Spleen (tissue), 11 donors: ENCODE measurements at regions not wholly inside any gene's neighbourhood (a gene's known extent, or its start where the extent isn't known, plus 50 kb on each side); places are given as distances from the start of the nearest gene placed in this dataset.

Source experiments
- DNase-seq: peaks from one replicate; pipeline ENCODE4 v3.0.0-alpha.2; 2020
- H3K27ac ChIP-seq, 8 donors: fragments of 200-600 bp; sonication (generic) in 7 of 8; 1 replicate in 4 of 8; 2 replicates in 4 of 8; pipeline versions ENCODE4 v1.5.0 to v1.8.0; 2016 to 2021; ENCODE audit warnings: inconsistent platforms in 4 of 8, mild to moderate bottlenecking in 4 of 8, moderate library complexity in 1 of 8
- H3K27me3 ChIP-seq, 7 donors: fragments of 200-600 bp; sonication (generic) in 6 of 7; replicated peaks in 1 of 7; 1 replicate in 4 of 7; 2 replicates in 3 of 7; pipeline versions ENCODE4 v1.5.0 to v1.8.0; 2016 to 2021; ENCODE audit warnings: inconsistent platforms in 3 of 7, mild to moderate bottlenecking in 1 of 7
- H3K36me3 ChIP-seq, 6 donors: fragments of 200-600 bp; sonication (generic) in 5 of 6; 1 replicate in 4 of 6; 2 replicates in 2 of 6; pipeline versions ENCODE4 v1.5.0 to v1.8.0; 2016 to 2021; ENCODE audit warnings: inconsistent platforms in 2 of 6
- H3K4me1 ChIP-seq, 6 donors: fragments of 200-600 bp; sonication (generic) in 5 of 6; 1 replicate in 3 of 6; 2 replicates in 3 of 6; pipeline versions ENCODE4 v1.5.0 to v1.8.0; 2016 to 2021; ENCODE audit warnings: inconsistent platforms in 3 of 6
- H3K4me3 ChIP-seq, 8 donors: fragments of 200-600 bp; sonication (generic) in 7 of 8; 1 replicate in 4 of 8; 2 replicates in 4 of 8; pipeline versions ENCODE4 v1.5.0 to v1.8.0; 2016 to 2021; ENCODE audit warnings: inconsistent platforms in 4 of 8, mild to moderate bottlenecking in 4 of 8, moderate library complexity in 2 of 8
- H3K9me3 ChIP-seq, 8 donors: fragments of 200-600 bp; sonication (generic) in 7 of 8; 1 replicate in 4 of 8; 2 replicates in 4 of 8; pipeline versions ENCODE4 v1.5.0 to v1.8.0; 2016 to 2021; ENCODE audit warnings: inconsistent platforms in 4 of 8
- POLR2A ChIP-seq, 3 donors: fragments of 450-650 bp; IDR thresholded peaks; one replicate each; pipeline ENCODE4 v1.5.1; 2017; ENCODE audit warnings: antibody characterized with exemption in 3 of 3, mild to moderate bottlenecking in 1 of 3
- POLR2AphosphoS5 ChIP-seq, 3 donors: sonication (generic); formaldehyde crosslinking; IDR thresholded peaks; one replicate each; pipeline ENCODE4 v1.5.1; 2017; ENCODE audit warnings: antibody characterized with exemption in 3 of 3
- WGBS, 5 donors: extraction: QIAGEN DNeasy Blood & Tissue Kit in 3 of 5; methylation state at CpG; one replicate each; pipeline versions ENCODE4 v1.1.5 to v1.1.7; 2013 to 2018; 5-methylcytosine and 5-hydroxymethylcytosine counted together
- intact Hi-C: fragments of 100-400 bp; cut with DNase I; formaldehyde crosslinking; loops from one replicate; pipeline ENCODE4 v1.15.0; 2023; ENCODE audit warnings: low total_unique reads
- TF ChIP-seq, protein P1 (sequence below), 11 experiments: fragments of 200-600 bp in 7 of 11; fragments of 450-650 bp in 4 of 11; sonication (generic) in 4 of 11; IDR thresholded peaks in 8 of 11; conservative IDR thresholded peaks in 3 of 11; 1 replicate in 7 of 11; 2 replicates in 4 of 11; pipeline versions ENCODE4 v1.4.0 to v1.8.0; 2016 to 2021; ENCODE audit warnings: antibody characterized with exemption in 11 of 11, inconsistent platforms in 4 of 11, mild to moderate bottlenecking in 1 of 11
- donor health status: healthy with polysubstance abuse.
- donor health status: DM: no; HTN: no; CAD: no; lungs with moderate emphysema.
- donor health status: DM: no; HTN: no; CAD: no.
- donor health status: Bipolar disorder and iron deficiency.
- donor health status: healthy.
- donor health status: DM: no; HTN: no; CAD: no.
- donor health status: DM: yes; HTN: yes; CAD: no.

DNA sequence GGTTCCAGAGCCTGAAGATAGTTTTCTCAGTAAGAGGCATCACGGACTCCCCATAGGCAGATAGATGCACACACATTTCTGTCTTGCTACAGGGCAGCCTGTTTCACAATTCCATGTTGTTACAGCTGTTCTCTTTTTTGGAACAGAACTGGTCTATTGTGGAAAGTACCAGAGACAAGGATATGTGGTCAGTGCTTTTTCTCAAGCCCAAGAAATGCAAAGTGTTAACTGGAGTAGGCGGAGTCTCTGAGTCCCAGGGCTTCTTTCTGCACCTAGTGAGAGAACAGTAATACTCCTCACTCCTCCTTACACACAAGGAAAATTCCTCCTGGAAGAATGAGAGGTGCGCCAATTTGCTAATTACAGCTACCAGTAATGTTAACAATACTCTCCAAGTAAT, 141.6 kb upstream of the ARGLU1 start:
- H3K27me3 ChIP-seq = no peaks in the 10 kb centered on the region
- no peak for DNase-seq
- WGBS, 5 donors = 79 to 86% (median 82%) methylated on average over 3 of the region's 3 CpGs
- no peaks in the 10 kb centered on the region for H3K9me3 ChIP-seq
- H3K4me1 ChIP-seq = peaks cover 0 to 4% (median 0%) of the 10 kb centered on the region in 6 donors
- H3K4me3 ChIP-seq = peak overlapping the region in 1 of 8 donors; percentile 33
- TF ChIP-seq, protein P1, sequence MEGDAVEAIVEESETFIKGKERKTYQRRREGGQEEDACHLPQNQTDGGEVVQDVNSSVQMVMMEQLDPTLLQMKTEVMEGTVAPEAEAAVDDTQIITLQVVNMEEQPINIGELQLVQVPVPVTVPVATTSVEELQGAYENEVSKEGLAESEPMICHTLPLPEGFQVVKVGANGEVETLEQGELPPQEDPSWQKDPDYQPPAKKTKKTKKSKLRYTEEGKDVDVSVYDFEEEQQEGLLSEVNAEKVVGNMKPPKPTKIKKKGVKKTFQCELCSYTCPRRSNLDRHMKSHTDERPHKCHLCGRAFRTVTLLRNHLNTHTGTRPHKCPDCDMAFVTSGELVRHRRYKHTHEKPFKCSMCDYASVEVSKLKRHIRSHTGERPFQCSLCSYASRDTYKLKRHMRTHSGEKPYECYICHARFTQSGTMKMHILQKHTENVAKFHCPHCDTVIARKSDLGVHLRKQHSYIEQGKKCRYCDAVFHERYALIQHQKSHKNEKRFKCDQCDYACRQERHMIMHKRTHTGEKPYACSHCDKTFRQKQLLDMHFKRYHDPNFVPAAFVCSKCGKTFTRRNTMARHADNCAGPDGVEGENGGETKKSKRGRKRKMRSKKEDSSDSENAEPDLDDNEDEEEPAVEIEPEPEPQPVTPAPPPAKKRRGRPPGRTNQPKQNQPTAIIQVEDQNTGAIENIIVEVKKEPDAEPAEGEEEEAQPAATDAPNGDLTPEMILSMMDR (IDR thresholded peaks at IDR 0.05 in 8 of 11, conservative IDR thresholded peaks at IDR 0.05 in 3 of 11) = no peak
- no peak for TF ChIP-seq POLR2A (IDR thresholded peaks at IDR 0.05)
- no peak for TF ChIP-seq POLR2AphosphoS5 (IDR thresholded peaks at IDR 0.05)
- H3K27ac ChIP-seq = peak overlapping the region in 4 of 8 donors; percentile 23 to 41 (median 36)
- intact Hi-C loops = no loop called here
- no peaks in the 10 kb centered on the region for H3K36me3 ChIP-seq

DNA sequence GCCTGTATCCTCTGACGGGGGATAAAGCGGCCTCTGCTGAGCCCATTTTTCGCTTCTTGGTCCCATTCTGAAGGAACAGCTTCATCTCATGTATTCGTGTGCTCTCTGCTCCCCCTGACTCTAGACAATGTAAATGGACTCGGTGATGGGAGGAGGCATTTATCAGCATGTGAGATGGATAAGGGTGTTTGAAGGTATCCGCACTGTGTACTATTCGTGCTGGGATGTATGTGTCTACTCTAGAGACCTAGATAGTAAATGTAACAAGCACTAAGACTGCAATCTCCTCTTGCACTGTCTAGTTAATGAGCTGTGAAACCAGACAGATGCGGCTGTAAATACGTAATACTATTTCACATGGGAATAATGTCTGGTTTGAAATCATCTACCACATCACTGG, 134.6 kb upstream of the ARGLU1 start:
- H3K36me3 ChIP-seq = no peaks in the 10 kb centered on the region
- no peaks in the 10 kb centered on the region for H3K27me3 ChIP-seq
- DNase-seq = no peak
- H3K4me3 ChIP-seq = no peak overlapping the region
- no peaks in the 10 kb centered on the region for H3K9me3 ChIP-seq
- TF ChIP-seq, protein P1 (IDR thresholded peaks at IDR 0.05 in 8 of 11, conservative IDR thresholded peaks at IDR 0.05 in 3 of 11) = no peak
- TF ChIP-seq POLR2AphosphoS5 (IDR thresholded peaks at IDR 0.05) = no peak
- no peak for TF ChIP-seq POLR2A (IDR thresholded peaks at IDR 0.05)
- intact Hi-C loops = no loop called here
- peaks cover 0 to 5% (median 0%) of the 10 kb centered on the region in 6 donors for H3K4me1 ChIP-seq
- WGBS, 5 donors = 81 to 89% (median 84%) methylated on average over 9 of the region's 9 CpGs
- peak overlapping the region in 1 of 8 donors; percentile 12 for H3K27ac ChIP-seq

DNA sequence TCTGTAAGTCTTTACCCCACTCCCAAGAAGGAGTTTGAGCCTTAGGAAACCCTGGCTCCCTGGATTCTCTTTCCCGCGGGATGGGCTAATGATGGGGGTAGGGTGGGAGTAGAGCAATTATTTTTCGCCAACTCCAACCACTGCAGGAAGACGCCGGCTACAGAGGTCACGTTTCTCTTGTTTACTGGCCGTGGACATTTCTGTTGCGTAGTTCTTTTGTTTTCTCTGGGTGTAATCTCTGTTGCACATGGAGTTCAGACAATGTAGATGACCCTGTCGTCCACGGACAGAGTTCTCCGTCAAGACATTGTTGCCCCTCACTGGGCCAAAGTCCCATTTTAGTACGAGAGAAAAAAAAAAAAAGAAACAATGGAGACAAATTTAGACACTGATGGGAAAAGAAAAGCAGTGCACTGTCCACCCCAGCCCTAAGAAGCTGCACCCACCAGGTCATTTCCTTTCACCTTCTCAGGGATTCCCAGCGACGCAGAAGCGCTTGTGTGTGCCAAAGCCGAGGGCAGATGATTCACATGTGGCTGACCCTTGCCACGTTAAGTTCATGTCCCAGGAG, 133.9 kb upstream of the ARGLU1 start:
- no peak for TF ChIP-seq POLR2A (IDR thresholded peaks at IDR 0.05)
- no peak for TF ChIP-seq POLR2AphosphoS5 (IDR thresholded peaks at IDR 0.05)
- H3K36me3 ChIP-seq = no peaks in the 10 kb centered on the region
- peak overlapping the region in 1 of 8 donors; percentile 12 for H3K27ac ChIP-seq
- intact Hi-C loops = no loop called here
- peaks cover 0 to 5% (median 0%) of the 10 kb centered on the region in 6 donors for H3K4me1 ChIP-seq
- no peak for DNase-seq
- WGBS, 5 donors = 67 to 79% (median 72%) methylated on average over 17 of the region's 17 CpGs
- H3K4me3 ChIP-seq = no peak overlapping the region
- H3K27me3 ChIP-seq = no peaks in the 10 kb centered on the region
- no peaks in the 10 kb centered on the region for H3K9me3 ChIP-seq

DNA sequence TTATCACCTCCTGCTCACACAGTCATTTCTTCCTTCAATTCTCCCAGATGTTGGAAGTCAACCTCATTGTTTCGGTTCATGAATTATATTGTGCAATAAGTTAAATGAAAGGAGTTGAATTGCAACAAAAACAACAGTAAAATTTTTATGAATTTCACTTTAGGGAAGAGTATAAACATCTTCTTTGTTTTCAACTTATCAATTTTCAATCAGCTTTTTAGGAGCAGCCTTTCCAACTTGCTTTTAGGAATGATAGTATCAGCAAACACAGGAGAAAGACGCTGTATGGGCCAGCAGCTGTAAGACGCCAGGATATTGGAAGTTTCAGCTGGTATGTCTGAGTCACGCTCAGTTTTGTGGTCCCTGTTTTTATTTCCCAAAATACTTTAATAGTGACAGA, 132.5 kb upstream of the ARGLU1 start:
- TF ChIP-seq POLR2AphosphoS5 (IDR thresholded peaks at IDR 0.05) (no peak), POLR2A (IDR thresholded peaks at IDR 0.05) (no peak)
- TF ChIP-seq, protein P1 (IDR thresholded peaks at IDR 0.05 in 8 of 11, conservative IDR thresholded peaks at IDR 0.05 in 3 of 11) = no peak
- no peaks in the 10 kb centered on the region for H3K36me3 ChIP-seq
- no peak overlapping the region for H3K27ac ChIP-seq
- intact Hi-C loops = no loop called here
- DNase-seq = no peak
- peaks cover 0 to 5% (median 0%) of the 10 kb centered on the region in 6 donors for H3K4me1 ChIP-seq
- no peaks in the 10 kb centered on the region for H3K27me3 ChIP-seq
- H3K9me3 ChIP-seq = no peaks in the 10 kb centered on the region
- 86 to 92% (median 87%) methylated on average over 4 of the region's 4 CpGs for WGBS, 5 donors
- H3K4me3 ChIP-seq = no peak overlapping the region
